HG03439 (cell line): ENCODE measurements at regions not wholly inside any gene's neighbourhood (a gene's known extent, or its start where the extent isn't known, plus 50 kb on each side); places are given as distances from the start of the nearest gene placed in this dataset.
"Not testable (repeated sequence)": the region's sequence is repeated elsewhere in the genome, so short reads cannot be mapped to it uniquely, and the experiment has no call there.

ENCODE experiments used
- ATAC-seq: cut with Tn5 transposase; IDR thresholded peaks from one replicate; pipeline ENCODE4 v1.9.1; 2021; ENCODE audit warnings: mild to moderate bottlenecking, moderate library complexity; ENCODE audit not compliant: unreplicated experiment

GRCh38 chr1:243074224-243074623 lies 180.9 kb downstream of the CEP170 start:
- not testable (repeated sequence) for ATAC-seq

GRCh38 chr1:243067056-243067455 lies 188.0 kb downstream of the CEP170 start:
- ATAC-seq, result not testable (repeated sequence)

GRCh38 chr1:243061965-243062364 lies 193.1 kb downstream of the CEP170 start:
- ATAC-seq, result not testable (repeated sequence)

- not testable (repeated sequence) for ATAC-seq
These were observed 199.6 kb downstream of the CEP170 start for GRCh38 chr1:243055510-243055909.

GRCh38 chr1:243055091-243055490 lies 200.0 kb downstream of the CEP170 start:
- ATAC-seq, result not testable (repeated sequence)

GRCh38 chr1:243054681-243055080 lies 200.4 kb downstream of the CEP170 start:
- ATAC-seq, result not testable (repeated sequence)

- not testable (repeated sequence) for ATAC-seq
These were observed 202.0 kb downstream of the CEP170 start for GRCh38 chr1:243053048-243053447.

GRCh38 chr1:243050613-243051012 lies 204.5 kb downstream of the CEP170 start:
- not testable (repeated sequence) for ATAC-seq

- not testable (repeated sequence) for ATAC-seq
These were observed 205.4 kb downstream of the CEP170 start for GRCh38 chr1:243049716-243050115.

GRCh38 chr1:243021365-243021764 lies 233.7 kb downstream of the CEP170 start:
- ATAC-seq, result not testable (repeated sequence)

GRCh38 chr1:243019030-243019635 lies 235.9 kb downstream of the CEP170 start:
- ATAC-seq, result not testable (repeated sequence)

GRCh38 chr1:243010719-243011118 lies 244.4 kb downstream of the CEP170 start:
- ATAC-seq, result not testable (repeated sequence)

- not testable (repeated sequence) for ATAC-seq
These were observed 254.1 kb downstream of the CEP170 start for GRCh38 chr1:243001003-243001402.

GRCh38 chr1:242992776-242993175 lies 262.3 kb downstream of the CEP170 start:
- not testable (repeated sequence) for ATAC-seq

- ATAC-seq, result not testable (repeated sequence)
These were observed 270.0 kb downstream of the CEP170 start for GRCh38 chr1:242985096-242985495.

- ATAC-seq, result not testable (repeated sequence)
These were observed 281.7 kb downstream of the CEP170 start for GRCh38 chr1:242973341-242973740.

GRCh38 chr1:242966892-242967291 lies 288.2 kb downstream of the CEP170 start:
- ATAC-seq, result no peak

- not testable (repeated sequence) for ATAC-seq
These were observed 295.7 kb downstream of the CEP170 start for GRCh38 chr1:242959397-242959796.

- ATAC-seq, result not testable (repeated sequence)
These were observed 300.1 kb downstream of the CEP170 start for GRCh38 chr1:242954945-242955344.

GRCh38 chr1:242946206-242946605 lies 308.9 kb downstream of the CEP170 start:
- no peak for ATAC-seq

GRCh38 chr1:242936725-242937124 lies 318.4 kb downstream of the CEP170 start:
- not testable (repeated sequence) for ATAC-seq

- ATAC-seq, result not testable (repeated sequence)
These were observed 330.4 kb downstream of the CEP170 start for GRCh38 chr1:242924717-242925116.

GRCh38 chr1:242923603-242924002 lies 331.5 kb downstream of the CEP170 start:
- ATAC-seq, result not testable (repeated sequence)
